LNCAP (cell line): ENCODE measurements at regions not wholly inside any gene's neighbourhood (a gene's known extent, or its start where the extent isn't known, plus 50 kb on each side); places are given as distances from the start of the nearest gene placed in this dataset.

Experiments used
- TF ChIP-seq, protein P1 (sequence below): fragments of 450-650 bp; IDR thresholded peaks from 2 replicates; pipeline ENCODE4 v1.5.1; 2017; ENCODE audit warnings: mild to moderate bottlenecking

DNA sequence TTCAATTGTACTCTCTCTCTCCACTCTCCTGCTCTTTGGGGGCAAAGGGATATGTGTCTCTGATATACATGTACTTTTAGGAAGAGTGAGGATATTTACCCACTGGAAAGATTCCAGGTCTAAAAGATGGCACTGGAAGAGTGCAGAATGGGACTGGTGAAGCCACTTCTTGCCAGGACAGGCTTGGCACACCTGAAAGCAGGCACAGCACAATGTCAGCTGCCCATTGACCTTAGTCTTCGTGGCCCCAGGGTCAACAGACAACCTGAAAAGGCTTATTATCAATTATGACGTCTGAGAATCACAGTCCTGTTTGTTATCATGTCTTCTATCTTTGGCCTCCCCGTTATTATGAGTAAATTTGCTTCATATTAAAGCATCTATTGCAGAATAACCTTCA lies 86.7 kb upstream of the PAK3 start:
- TF ChIP-seq, protein P1, sequence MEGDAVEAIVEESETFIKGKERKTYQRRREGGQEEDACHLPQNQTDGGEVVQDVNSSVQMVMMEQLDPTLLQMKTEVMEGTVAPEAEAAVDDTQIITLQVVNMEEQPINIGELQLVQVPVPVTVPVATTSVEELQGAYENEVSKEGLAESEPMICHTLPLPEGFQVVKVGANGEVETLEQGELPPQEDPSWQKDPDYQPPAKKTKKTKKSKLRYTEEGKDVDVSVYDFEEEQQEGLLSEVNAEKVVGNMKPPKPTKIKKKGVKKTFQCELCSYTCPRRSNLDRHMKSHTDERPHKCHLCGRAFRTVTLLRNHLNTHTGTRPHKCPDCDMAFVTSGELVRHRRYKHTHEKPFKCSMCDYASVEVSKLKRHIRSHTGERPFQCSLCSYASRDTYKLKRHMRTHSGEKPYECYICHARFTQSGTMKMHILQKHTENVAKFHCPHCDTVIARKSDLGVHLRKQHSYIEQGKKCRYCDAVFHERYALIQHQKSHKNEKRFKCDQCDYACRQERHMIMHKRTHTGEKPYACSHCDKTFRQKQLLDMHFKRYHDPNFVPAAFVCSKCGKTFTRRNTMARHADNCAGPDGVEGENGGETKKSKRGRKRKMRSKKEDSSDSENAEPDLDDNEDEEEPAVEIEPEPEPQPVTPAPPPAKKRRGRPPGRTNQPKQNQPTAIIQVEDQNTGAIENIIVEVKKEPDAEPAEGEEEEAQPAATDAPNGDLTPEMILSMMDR: no peak

DNA sequence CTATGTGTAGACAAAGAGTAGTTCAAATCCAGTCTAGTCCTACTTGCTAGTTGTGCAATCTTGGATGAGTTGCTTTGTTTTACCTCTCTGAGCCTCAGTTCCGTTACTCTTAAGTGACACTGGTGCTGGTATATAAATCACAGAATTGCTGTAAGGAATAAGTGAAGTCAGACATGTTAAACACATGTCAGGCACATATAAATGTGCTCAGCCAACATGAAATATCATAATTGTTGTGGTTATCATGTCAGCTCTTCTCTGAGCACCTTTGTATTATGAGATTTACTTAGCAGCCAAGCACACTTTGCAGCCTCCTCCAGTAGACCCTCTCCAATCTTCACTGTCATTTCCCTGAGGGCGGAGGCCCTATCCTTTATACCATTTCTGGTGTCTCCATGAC lies 87.9 kb upstream of the PAK3 start:
- TF ChIP-seq, protein P1: no peak

GRCh38 chrX:111007238-111007637 lies 88.8 kb upstream of the PAK3 start:
- TF ChIP-seq, protein P1: no peak

DNA sequence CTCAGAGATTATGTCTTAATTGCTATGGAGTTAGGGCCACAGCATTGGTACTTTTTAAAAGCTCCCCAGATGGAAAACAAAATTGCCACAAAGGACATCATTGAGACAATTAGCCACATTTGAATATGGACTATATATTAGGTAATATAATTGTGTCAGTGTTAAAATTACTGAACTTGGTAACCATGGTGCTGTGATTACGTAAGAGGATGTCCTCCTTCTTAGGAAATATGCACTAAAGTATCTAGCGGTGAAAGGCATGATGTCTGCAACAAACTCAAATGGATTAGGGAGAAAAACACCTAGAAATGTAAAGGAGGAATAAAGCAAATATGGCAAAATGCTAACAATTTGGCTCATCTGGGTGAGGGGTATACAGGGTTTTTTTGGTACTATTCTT lies 89.9 kb upstream of the PAK3 start:
- TF ChIP-seq, protein P1: no peak

- TF ChIP-seq, protein P1: no peak
These were observed 90.8 kb upstream of the PAK3 start for GRCh38 chrX:111005166-111005565.

DNA sequence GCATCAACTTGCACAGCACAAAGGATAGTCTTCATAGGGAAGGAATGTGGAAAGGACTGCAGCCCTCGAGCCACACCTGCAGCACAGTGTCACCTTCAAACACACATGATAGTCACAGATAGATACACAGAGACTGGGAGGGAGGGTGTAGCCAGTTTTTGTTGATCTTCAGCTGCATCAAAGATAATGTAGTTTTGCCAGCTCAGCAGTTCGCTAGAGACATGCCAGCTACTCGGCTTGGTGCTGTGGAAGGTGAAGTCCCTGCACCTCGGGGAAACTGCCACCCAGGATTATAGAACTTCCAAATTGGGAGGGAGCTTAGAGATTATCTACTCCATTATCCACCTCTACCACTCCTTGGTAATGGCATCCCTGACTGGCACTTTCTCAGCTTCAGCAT lies 92.9 kb upstream of the PAK3 start:
- TF ChIP-seq, protein P1: no peak

GRCh38 chrX:110992611-110993010 lies 103.4 kb upstream of the PAK3 start:
- TF ChIP-seq, protein P1: peak; percentile 47

GRCh38 chrX:110989869-110990268 lies 106.1 kb upstream of the PAK3 start:
- TF ChIP-seq, protein P1: no peak
